Neural progenitor cell (in vitro differentiated cells): ENCODE measurements at regions not wholly inside any gene's neighbourhood (a gene's known extent, or its start where the extent isn't known, plus 50 kb on each side); places are given as distances from the start of the nearest gene placed in this dataset.
A peak's percentile ranks its signal among the peaks of the same experiment; 100 is the strongest.

Experiments used
- DNase-seq: peaks from one replicate; pipeline ENCODE4 v3.0.0-alpha.2; 2016; ENCODE audit warnings: low spot score
- H2AFZ ChIP-seq: fragments of 200-600 bp; sonication (generic); replicated peaks from 2 replicates; pipeline ENCODE4 v1.6.1; 2016; ENCODE audit warnings: antibody characterized with exemption
- H3F3A ChIP-seq: fragments of 200-600 bp; sonication (generic); 2 replicates; pipeline ENCODE4 v1.6.1; 2016; ENCODE audit warnings: antibody characterized with exemption, low read depth
- H3K27ac ChIP-seq: fragments of 200-600 bp; sonication (generic); 2 replicates; pipeline ENCODE4 v1.5.1; 2016; ENCODE audit warnings: mild to moderate bottlenecking
- H3K27me3 ChIP-seq: fragments of 200-600 bp; sonication (generic); 2 replicates; pipeline ENCODE4 v1.6.1; 2016; ENCODE audit warnings: mild to moderate bottlenecking, moderate library complexity
- H3K36me3 ChIP-seq: fragments of 200-600 bp; sonication (generic); 2 replicates; pipeline ENCODE4 v1.5.1; 2016
- H3K4me1 ChIP-seq: fragments of 200-600 bp; sonication (generic); 2 replicates; pipeline ENCODE4 v1.6.1; 2016; ENCODE audit warnings: mixed run types
- H3K4me2 ChIP-seq: fragments of 200-600 bp; sonication (generic); 2 replicates; pipeline ENCODE4 v1.6.1; 2016
- H3K4me3 ChIP-seq: fragments of 200-600 bp; sonication (generic); 2 replicates; pipeline ENCODE4 v1.5.1; 2016
- H3K79me2 ChIP-seq: fragments of 200-600 bp; sonication (generic); 2 replicates; pipeline ENCODE4 v1.6.1; 2016; ENCODE audit warnings: low read depth
- H3K9ac ChIP-seq: fragments of 200-600 bp; sonication (generic); 2 replicates; pipeline ENCODE4 v1.6.1; 2016
- H3K9me3 ChIP-seq: fragments of 200-600 bp; sonication (generic); 2 replicates; pipeline ENCODE4 v1.5.1; 2016; ENCODE audit warnings: low read depth
- H4K20me1 ChIP-seq: fragments of 200-600 bp; sonication (generic); 2 replicates; pipeline ENCODE4 v1.6.1; 2016; ENCODE audit warnings: low read depth
- H3K27ac Mint-ChIP-seq: 3 replicates; pipeline ENCODE4 v1.8.0; 2021; ENCODE audit warnings: mixed read lengths
- H3K27me3 Mint-ChIP-seq: 2 replicates; pipeline ENCODE4 v1.8.0; 2022; ENCODE audit warnings: low read depth, mild to moderate bottlenecking, inconsistent platforms, moderate library complexity, mixed read lengths; ENCODE audit not compliant: insufficient read depth
- H3K36me3 Mint-ChIP-seq: 3 replicates; pipeline ENCODE4 v1.8.0; 2021; ENCODE audit warnings: mixed read lengths
- H3K4me1 Mint-ChIP-seq: 3 replicates; pipeline ENCODE4 v1.8.0; 2021; ENCODE audit warnings: mixed read lengths
- H3K4me3 Mint-ChIP-seq: 3 replicates; pipeline ENCODE4 v1.8.0; 2021; ENCODE audit warnings: mild to moderate bottlenecking, moderate library complexity, mixed read lengths
- H3K9me3 Mint-ChIP-seq: 3 replicates; pipeline ENCODE4 v1.8.0; 2020; ENCODE audit warnings: mixed read lengths
- CTCF ChIP-seq: fragments of 200-600 bp; sonication (generic); IDR thresholded peaks from 2 replicates; pipeline ENCODE4 v1.5.1; 2017; ENCODE audit warnings: antibody characterized with exemption, mild to moderate bottlenecking
- EZH2 ChIP-seq: fragments of 200-600 bp; sonication (generic); IDR thresholded peaks from 2 replicates; pipeline ENCODE4 v1.6.1; 2017; ENCODE audit warnings: antibody characterized with exemption, mild to moderate bottlenecking, moderate library complexity
- EZH2phosphoT487 ChIP-seq: fragments of 200-600 bp; sonication (generic); IDR thresholded peaks from 2 replicates; pipeline ENCODE4 v1.6.1; 2017; ENCODE audit warnings: antibody characterized with exemption

GRCh38 chr1:11407301-11407994, 71.5 kb upstream of the DISP3 start:
- H3K27ac ChIP-seq, result no peak overlapping the region
- H3K4me3 Mint-ChIP-seq, result no peak overlapping the region

GRCh38 chr1:11412141-11412540, 66.8 kb upstream of the DISP3 start:
- H3F3A ChIP-seq, result peaks cover 24% of the 10 kb centered on the region
- H3K4me3 ChIP-seq, result no peak overlapping the region
- no peak overlapping the region for H3K9ac ChIP-seq
- Mint-ChIP-seq H3K36me3 (no peaks in the 10 kb centered on the region), H3K9me3 (peaks cover 6% of the 10 kb centered on the region), H3K27me3 (peaks cover 7% of the 10 kb centered on the region), H3K4me3 (no peak overlapping the region), H3K27ac (no peak overlapping the region), H3K4me1 (peaks cover 41% of the 10 kb centered on the region)
- no peaks in the 10 kb centered on the region for H3K79me2 ChIP-seq
- H3K36me3 ChIP-seq, result no peaks in the 10 kb centered on the region
- no peak overlapping the region for H3K4me2 ChIP-seq
- no peaks in the 10 kb centered on the region for H3K9me3 ChIP-seq
- H3K4me1 ChIP-seq, result peaks cover 15% of the 10 kb centered on the region
- TF ChIP-seq EZH2phosphoT487 (no peak), CTCF (no peak), EZH2 (no peak)
- no peak overlapping the region for H3K27ac ChIP-seq
- H3K27me3 ChIP-seq, result no peaks in the 10 kb centered on the region
- DNase-seq, result no peak
- no peak overlapping the region for H2AFZ ChIP-seq
- H4K20me1 ChIP-seq, result no peaks in the 10 kb centered on the region

More at GRCh38 chr1:11407301-11407994, 71.5 kb upstream of the DISP3 start:
- Histone ChIP-seq H3K4me3 (no peak overlapping the region), H3K79me2 (no peaks in the 10 kb centered on the region), H3K4me2 (no peak overlapping the region), H3K4me1 (no peaks in the 10 kb centered on the region), H3K27me3 (no peaks in the 10 kb centered on the region), H3F3A (no peaks in the 10 kb centered on the region), H3K9me3 (no peaks in the 10 kb centered on the region), H2AFZ (no peak overlapping the region), H3K36me3 (no peaks in the 10 kb centered on the region), H3K9ac (no peak overlapping the region), H4K20me1 (no peaks in the 10 kb centered on the region)
- Mint-ChIP-seq H3K36me3 (no peaks in the 10 kb centered on the region), H3K9me3 (peaks cover 12% of the 10 kb centered on the region), H3K4me1 (peaks cover 10% of the 10 kb centered on the region), H3K27me3 (no peaks in the 10 kb centered on the region), H3K27ac (no peak overlapping the region)
- DNase-seq, result no peak
- TF ChIP-seq EZH2 (no peak), EZH2phosphoT487 (no peak), CTCF (no peak)

- peak overlapping the region; percentile 83 for H3K27ac Mint-ChIP-seq
- Histone ChIP-seq H3K4me3 (peak overlapping the region; percentile 1), H4K20me1 (no peaks in the 10 kb centered on the region), H3K36me3 (no peaks in the 10 kb centered on the region), H3K79me2 (no peaks in the 10 kb centered on the region), H3K27me3 (no peaks in the 10 kb centered on the region), H3K9ac (no peak overlapping the region), H2AFZ (peak overlapping the region; percentile 35), H3K4me2 (peak overlapping the region; percentile 66), H3F3A (peaks cover 28% of the 10 kb centered on the region), H3K4me1 (peaks cover 15% of the 10 kb centered on the region), H3K27ac (peak overlapping the region; percentile 32), H3K9me3 (no peaks in the 10 kb centered on the region)
- H3K4me1 Mint-ChIP-seq, result peaks cover 46% of the 10 kb centered on the region
- peak; percentile 85 for DNase-seq
- H3K9me3 Mint-ChIP-seq, result no peaks in the 10 kb centered on the region
- peaks cover 7% of the 10 kb centered on the region for H3K27me3 Mint-ChIP-seq
- peak overlapping the region; percentile 2 for H3K4me3 Mint-ChIP-seq
- no peaks in the 10 kb centered on the region for H3K36me3 Mint-ChIP-seq
- TF ChIP-seq EZH2 (no peak), CTCF (no peak), EZH2phosphoT487 (no peak)
These were observed 65.0 kb upstream of the DISP3 start for GRCh38 chr1:11413986-11414391.
